GM19025 (cell line): ENCODE measurements at regions not wholly inside any gene's neighbourhood (a gene's known extent, or its start where the extent isn't known, plus 50 kb on each side); places are given as distances from the start of the nearest gene placed in this dataset.
"Not testable (repeated sequence)": the region's sequence is repeated elsewhere in the genome, so short reads cannot be mapped to it uniquely, and the experiment has no call there.

ENCODE experiments used
- ATAC-seq: cut with Tn5 transposase; IDR thresholded peaks from one replicate; pipeline ENCODE4 v1.9.1; 2021; ENCODE audit warnings: mild to moderate bottlenecking, low read depth, moderate library complexity; ENCODE audit not compliant: unreplicated experiment

GRCh38 chr11:116044941-116045340, 540.7 kb upstream of the CADM1 start:
- no peak for ATAC-seq

GRCh38 chr11:116044520-116044919, 540.3 kb upstream of the CADM1 start:
- ATAC-seq = no peak

GRCh38 chr11:116043857-116044256, 539.6 kb upstream of the CADM1 start:
- no peak for ATAC-seq

GRCh38 chr11:116043059-116043458, 538.8 kb upstream of the CADM1 start:
- ATAC-seq = not testable (repeated sequence)

GRCh38 chr11:116042146-116042545, 537.9 kb upstream of the CADM1 start:
- no peak for ATAC-seq

GRCh38 chr11:116037861-116038260, 533.6 kb upstream of the CADM1 start:
- ATAC-seq = no peak

GRCh38 chr11:116035977-116036376, 531.8 kb upstream of the CADM1 start:
- ATAC-seq = no peak

GRCh38 chr11:116033931-116034553, 529.8 kb upstream of the CADM1 start:
- no peak for ATAC-seq

GRCh38 chr11:116030697-116031331, 526.6 kb upstream of the CADM1 start:
- ATAC-seq = no peak

- not testable (repeated sequence) for ATAC-seq
Measured at GRCh38 chr11:116028506-116028905, 524.3 kb upstream of the CADM1 start.

GRCh38 chr11:115999437-115999836, 495.2 kb upstream of the CADM1 start:
- ATAC-seq = no peak

GRCh38 chr11:115996808-115997188, 492.6 kb upstream of the CADM1 start:
- peak; percentile 16 for ATAC-seq

- ATAC-seq = peak; percentile 95
Measured at GRCh38 chr11:115996125-115996807, 492.1 kb upstream of the CADM1 start.

- ATAC-seq = no peak
Measured at GRCh38 chr11:115993590-115993989, 489.4 kb upstream of the CADM1 start.

GRCh38 chr11:115990004-115990447, 485.8 kb upstream of the CADM1 start:
- ATAC-seq = no peak

GRCh38 chr11:115985896-115986295, 481.7 kb upstream of the CADM1 start:
- ATAC-seq = no peak

GRCh38 chr11:115984228-115984627, 480.0 kb upstream of the CADM1 start:
- ATAC-seq = no peak

GRCh38 chr11:115982666-115983065, 478.5 kb upstream of the CADM1 start:
- no peak for ATAC-seq

GRCh38 chr11:115981814-115982471, 477.7 kb upstream of the CADM1 start:
- ATAC-seq = no peak

- no peak for ATAC-seq
Measured at GRCh38 chr11:115981104-115981481, 476.9 kb upstream of the CADM1 start.
